ENCODE measurements at regions not wholly inside any gene's neighbourhood (a gene's known extent, or its start where the extent isn't known, plus 50 kb on each side); places are given as distances from the start of the nearest gene placed in this dataset.

DNA sequence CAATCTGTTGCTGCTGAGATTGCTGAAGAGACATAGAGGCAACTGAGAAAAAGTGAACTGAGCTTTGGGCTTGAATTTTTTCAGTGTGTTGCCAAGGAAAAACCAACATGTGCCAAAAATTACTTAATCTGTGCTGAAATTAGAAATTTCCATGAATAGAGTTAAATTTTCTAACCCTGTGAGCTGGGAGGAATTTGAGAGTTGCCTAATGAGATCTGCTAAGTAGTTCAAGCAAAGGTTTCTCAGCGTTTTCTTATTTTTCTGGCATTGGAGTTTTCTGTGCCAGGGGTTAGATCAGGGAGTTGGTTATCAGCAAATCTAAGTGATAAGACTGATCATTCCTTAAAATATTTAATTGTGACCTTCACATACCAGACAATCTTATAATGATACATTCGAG, 457.5 kb upstream of the GNPDA2 start (continued):
- TF ChIP-seq, protein P1, sequence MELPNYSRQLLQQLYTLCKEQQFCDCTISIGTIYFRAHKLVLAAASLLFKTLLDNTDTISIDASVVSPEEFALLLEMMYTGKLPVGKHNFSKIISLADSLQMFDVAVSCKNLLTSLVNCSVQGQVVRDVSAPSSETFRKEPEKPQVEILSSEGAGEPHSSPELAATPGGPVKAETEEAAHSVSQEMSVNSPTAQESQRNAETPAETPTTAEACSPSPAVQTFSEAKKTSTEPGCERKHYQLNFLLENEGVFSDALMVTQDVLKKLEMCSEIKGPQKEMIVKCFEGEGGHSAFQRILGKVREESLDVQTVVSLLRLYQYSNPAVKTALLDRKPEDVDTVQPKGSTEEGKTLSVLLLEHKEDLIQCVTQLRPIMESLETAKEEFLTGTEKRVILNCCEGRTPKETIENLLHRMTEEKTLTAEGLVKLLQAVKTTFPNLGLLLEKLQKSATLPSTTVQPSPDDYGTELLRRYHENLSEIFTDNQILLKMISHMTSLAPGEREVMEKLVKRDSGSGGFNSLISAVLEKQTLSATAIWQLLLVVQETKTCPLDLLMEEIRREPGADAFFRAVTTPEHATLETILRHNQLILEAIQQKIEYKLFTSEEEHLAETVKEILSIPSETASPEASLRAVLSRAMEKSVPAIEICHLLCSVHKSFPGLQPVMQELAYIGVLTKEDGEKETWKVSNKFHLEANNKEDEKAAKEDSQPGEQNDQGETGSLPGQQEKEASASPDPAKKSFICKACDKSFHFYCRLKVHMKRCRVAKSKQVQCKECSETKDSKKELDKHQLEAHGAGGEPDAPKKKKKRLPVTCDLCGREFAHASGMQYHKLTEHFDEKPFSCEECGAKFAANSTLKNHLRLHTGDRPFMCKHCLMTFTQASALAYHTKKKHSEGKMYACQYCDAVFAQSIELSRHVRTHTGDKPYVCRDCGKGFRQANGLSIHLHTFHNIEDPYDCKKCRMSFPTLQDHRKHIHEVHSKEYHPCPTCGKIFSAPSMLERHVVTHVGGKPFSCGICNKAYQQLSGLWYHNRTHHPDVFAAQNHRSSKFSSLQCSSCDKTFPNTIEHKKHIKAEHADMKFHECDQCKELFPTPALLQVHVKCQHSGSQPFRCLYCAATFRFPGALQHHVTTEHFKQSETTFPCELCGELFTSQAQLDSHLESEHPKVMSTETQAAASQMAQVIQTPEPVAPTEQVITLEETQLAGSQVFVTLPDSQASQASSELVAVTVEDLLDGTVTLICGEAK (IDR thresholded peaks at IDR 0.05), result no peak
- TF ChIP-seq, protein P1 (CRISPR knock-in tag; IDR thresholded peaks at IDR 0.05), result no peak
- TF ChIP-seq MAFF (IDR thresholded peaks at IDR 0.05; ENCODE audit: low read depth, low read length) (no peak), SP1 (IDR thresholded peaks at IDR 0.05) (no peak), SP1 (CRISPR knock-in tag; IDR thresholded peaks at IDR 0.05) (no peak)

DNA sequence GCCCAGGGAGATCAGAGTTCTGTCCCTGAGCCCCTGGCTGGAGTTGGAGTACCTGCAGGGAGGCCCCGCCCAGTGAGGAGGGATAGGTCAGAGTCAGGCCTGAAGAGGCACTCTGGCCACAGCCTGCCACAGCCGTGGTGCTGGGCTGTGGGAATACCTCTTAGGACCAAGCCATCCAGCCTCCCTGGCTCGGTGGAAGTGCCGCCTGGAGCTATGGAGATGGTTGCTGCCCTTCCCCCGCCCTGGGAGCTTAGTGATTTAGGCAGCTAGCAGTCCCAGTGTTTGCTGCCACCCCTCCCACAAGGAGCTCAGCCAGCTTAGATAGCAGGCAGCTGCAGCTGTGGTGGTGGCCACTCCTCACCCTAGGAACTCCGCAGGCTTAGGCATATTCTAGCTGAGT, 446.3 kb upstream of the GNPDA2 start:
- Histone ChIP-seq H3K4me2 (ENCODE audit: low read depth, low read length) (no peak overlapping the region), H3K27me3 (ENCODE audit: control insufficient read depth in 1 of 2, insufficient read depth in 2 of 2, low read length in 2 of 2) (no peaks in the 10 kb centered on the region), H3K27ac (ENCODE audit: extremely low read length, insufficient read depth, low read length) (no peak overlapping the region), H2AFZ (ENCODE audit: low read length) (no peak overlapping the region), H3K9me3 (ENCODE audit: low read length) (peaks cover 28% of the 10 kb centered on the region), H3K4me3 (replicated peaks in 1 of 3; ENCODE audit: insufficient read depth in 1 of 3, low read depth in 2 of 3, low read length in 3 of 3) (no peak overlapping the region), H3K4me1 (ENCODE audit: insufficient read depth, low read length) (no peaks in the 10 kb centered on the region), H3K36me3 (replicated peaks in 1 of 2; ENCODE audit: control insufficient read depth in 1 of 2, insufficient read depth in 2 of 2, low read length in 2 of 2) (no peaks in the 10 kb centered on the region), H4K20me1 (ENCODE audit: insufficient read depth, low read length) (no peaks in the 10 kb centered on the region), H3K9ac (ENCODE audit: insufficient read depth, low read depth, low read length) (no peak overlapping the region), H3K79me2 (ENCODE audit: insufficient read depth, low read length) (no peaks in the 10 kb centered on the region)
- no TSS peak for BruUV-seq (replicated peaks)
- no peak for FAIRE-seq
- no peak for ATAC-seq
- intact Hi-C loops (cut with micrococcal nuclease; ENCODE audit: unreplicated experiment), result no loop called here
- CTCF ChIA-PET (ENCODE audit: low intra/inter-chr PET ratio, low total read pairs), result no interaction called here
- in situ Hi-C loops (cut with HindIII; ENCODE audit: extremely low pct_ligation_motif_present, low pct_unique_long_range_greater_than_20kb), result no loop called here
- POLR2A ChIA-PET, result no interaction called here
- DNase-seq (ENCODE audit: low spot score), result no peak
- WGBS (ENCODE audit: low lambda C conversion rate), result no CpG with 5 or more reads among the region's 6 CpGs
- TF ChIP-seq TEAD2 (CRISPR knock-in tag; IDR thresholded peaks at IDR 0.05) (no peak), CBX5 (CRISPR knock-in tag; IDR thresholded peaks at IDR 0.05; ENCODE audit: borderline replicate concordance) (no peak), ZC3H4 (CRISPR knock-in tag; IDR thresholded peaks at IDR 0.05; ENCODE audit: borderline replicate concordance) (no peak), ISL2 (CRISPR knock-in tag; IDR thresholded peaks at IDR 0.05) (no peak), HNRNPK (IDR thresholded peaks at IDR 0.05; ENCODE audit: low read depth, low read length, poor library complexity, severe bottlenecking) (no peak)
- TF ChIP-seq, protein P2, sequence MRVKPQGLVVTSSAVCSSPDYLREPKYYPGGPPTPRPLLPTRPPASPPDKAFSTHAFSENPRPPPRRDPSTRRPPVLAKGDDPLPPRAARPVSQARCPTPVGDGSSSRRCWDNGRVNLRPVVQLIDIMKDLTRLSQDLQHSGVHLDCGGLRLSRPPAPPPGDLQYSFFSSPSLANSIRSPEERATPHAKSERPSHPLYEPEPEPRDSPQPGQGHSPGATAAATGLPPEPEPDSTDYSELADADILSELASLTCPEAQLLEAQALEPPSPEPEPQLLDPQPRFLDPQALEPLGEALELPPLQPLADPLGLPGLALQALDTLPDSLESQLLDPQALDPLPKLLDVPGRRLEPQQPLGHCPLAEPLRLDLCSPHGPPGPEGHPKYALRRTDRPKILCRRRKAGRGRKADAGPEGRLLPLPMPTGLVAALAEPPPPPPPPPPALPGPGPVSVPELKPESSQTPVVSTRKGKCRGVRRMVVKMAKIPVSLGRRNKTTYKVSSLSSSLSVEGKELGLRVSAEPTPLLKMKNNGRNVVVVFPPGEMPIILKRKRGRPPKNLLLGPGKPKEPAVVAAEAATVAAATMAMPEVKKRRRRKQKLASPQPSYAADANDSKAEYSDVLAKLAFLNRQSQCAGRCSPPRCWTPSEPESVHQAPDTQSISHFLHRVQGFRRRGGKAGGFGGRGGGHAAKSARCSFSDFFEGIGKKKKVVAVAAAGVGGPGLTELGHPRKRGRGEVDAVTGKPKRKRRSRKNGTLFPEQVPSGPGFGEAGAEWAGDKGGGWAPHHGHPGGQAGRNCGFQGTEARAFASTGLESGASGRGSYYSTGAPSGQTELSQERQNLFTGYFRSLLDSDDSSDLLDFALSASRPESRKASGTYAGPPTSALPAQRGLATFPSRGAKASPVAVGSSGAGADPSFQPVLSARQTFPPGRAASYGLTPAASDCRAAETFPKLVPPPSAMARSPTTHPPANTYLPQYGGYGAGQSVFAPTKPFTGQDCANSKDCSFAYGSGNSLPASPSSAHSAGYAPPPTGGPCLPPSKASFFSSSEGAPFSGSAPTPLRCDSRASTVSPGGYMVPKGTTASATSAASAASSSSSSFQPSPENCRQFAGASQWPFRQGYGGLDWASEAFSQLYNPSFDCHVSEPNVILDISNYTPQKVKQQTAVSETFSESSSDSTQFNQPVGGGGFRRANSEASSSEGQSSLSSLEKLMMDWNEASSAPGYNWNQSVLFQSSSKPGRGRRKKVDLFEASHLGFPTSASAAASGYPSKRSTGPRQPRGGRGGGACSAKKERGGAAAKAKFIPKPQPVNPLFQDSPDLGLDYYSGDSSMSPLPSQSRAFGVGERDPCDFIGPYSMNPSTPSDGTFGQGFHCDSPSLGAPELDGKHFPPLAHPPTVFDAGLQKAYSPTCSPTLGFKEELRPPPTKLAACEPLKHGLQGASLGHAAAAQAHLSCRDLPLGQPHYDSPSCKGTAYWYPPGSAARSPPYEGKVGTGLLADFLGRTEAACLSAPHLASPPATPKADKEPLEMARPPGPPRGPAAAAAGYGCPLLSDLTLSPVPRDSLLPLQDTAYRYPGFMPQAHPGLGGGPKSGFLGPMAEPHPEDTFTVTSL (CRISPR knock-in tag; IDR thresholded peaks at IDR 0.05; ENCODE audit: borderline replicate concordance), result no peak

Data from HepG2 (cell line).